Activated CD4-positive, alpha-beta memory T cell treated with anti-CD3 and anti-CD28 coated beads, Interleukin-2, amount 10 ng/mL, durations not matched to agents 7 days and 5 days (primary cell): ENCODE measurements at regions not wholly inside any gene's neighbourhood (a gene's known extent, or its start where the extent isn't known, plus 50 kb on each side); places are given as distances from the start of the nearest gene placed in this dataset.
"Not testable (repeated sequence)": the region's sequence is repeated elsewhere in the genome, so short reads cannot be mapped to it uniquely, and the experiment has no call there.

Experiments
- CTCF ChIA-PET: fragments of 350-600 bp; sonication (Branson Sonifier 250); formaldehyde crosslinking; loops from one replicate; lab custom pipeline; 2021; ENCODE audit warnings: antibody characterized with exemption, inconsistent platforms; lab: Charles Lee
- POLR2A ChIA-PET: fragments of 350-600 bp; sonication (Branson Sonifier 250); formaldehyde crosslinking; loops from one replicate; lab custom pipeline; 2021; ENCODE audit warnings: antibody characterized with exemption; lab: Charles Lee
- DNase-seq: peaks from one replicate; pipeline ENCODE4 v3.0.0-alpha.2; 2020
- H3K27ac Mint-ChIP-seq: one replicate; pipeline ENCODE4 v1.8.0; 2021; ENCODE audit warnings: mild to moderate bottlenecking, mixed read lengths
- H3K27me3 Mint-ChIP-seq: one replicate; pipeline ENCODE4 v1.8.0; 2021; ENCODE audit warnings: mixed read lengths
- H3K36me3 Mint-ChIP-seq: one replicate; pipeline ENCODE4 v1.8.0; 2021; ENCODE audit warnings: low read depth, mixed read lengths
- H3K4me1 Mint-ChIP-seq: one replicate; pipeline ENCODE4 v1.8.0; 2021; ENCODE audit warnings: mixed read lengths
- H3K4me3 Mint-ChIP-seq: one replicate; pipeline ENCODE4 v1.8.0; 2021; ENCODE audit warnings: mild to moderate bottlenecking, mixed read lengths
- H3K9me3 Mint-ChIP-seq: one replicate; pipeline ENCODE4 v1.8.0; 2021; ENCODE audit warnings: mixed read lengths

DNA sequence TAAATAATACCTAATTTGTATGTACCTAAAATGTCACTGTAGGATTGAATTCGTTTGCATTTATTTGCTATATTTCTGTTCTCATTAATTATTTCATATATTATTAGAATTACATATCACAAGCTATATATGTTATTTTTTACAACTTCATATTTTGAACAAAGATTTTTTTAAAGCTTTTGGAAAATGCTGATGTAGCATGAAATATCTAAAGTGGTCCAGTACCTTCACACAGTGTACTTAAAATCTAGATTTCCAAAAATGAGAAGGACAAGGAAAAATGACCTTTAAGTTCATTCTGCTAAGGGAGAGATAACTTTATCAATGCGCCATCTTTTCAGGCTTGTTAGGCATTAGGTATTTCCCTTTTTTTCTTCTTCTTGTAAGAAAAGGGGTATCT is 71.8 kb downstream of the LARP7 start:
- Mint-ChIP-seq H3K36me3 (no peaks in the 10 kb centered on the region), H3K27me3 (peaks cover 36% of the 10 kb centered on the region), H3K4me3 (no peak overlapping the region), H3K4me1 (peaks cover 21% of the 10 kb centered on the region), H3K9me3 (no peaks in the 10 kb centered on the region), H3K27ac (no peak overlapping the region)
- ChIA-PET CTCF (no interaction called here), POLR2A (no interaction called here)
- no peak for DNase-seq

DNA sequence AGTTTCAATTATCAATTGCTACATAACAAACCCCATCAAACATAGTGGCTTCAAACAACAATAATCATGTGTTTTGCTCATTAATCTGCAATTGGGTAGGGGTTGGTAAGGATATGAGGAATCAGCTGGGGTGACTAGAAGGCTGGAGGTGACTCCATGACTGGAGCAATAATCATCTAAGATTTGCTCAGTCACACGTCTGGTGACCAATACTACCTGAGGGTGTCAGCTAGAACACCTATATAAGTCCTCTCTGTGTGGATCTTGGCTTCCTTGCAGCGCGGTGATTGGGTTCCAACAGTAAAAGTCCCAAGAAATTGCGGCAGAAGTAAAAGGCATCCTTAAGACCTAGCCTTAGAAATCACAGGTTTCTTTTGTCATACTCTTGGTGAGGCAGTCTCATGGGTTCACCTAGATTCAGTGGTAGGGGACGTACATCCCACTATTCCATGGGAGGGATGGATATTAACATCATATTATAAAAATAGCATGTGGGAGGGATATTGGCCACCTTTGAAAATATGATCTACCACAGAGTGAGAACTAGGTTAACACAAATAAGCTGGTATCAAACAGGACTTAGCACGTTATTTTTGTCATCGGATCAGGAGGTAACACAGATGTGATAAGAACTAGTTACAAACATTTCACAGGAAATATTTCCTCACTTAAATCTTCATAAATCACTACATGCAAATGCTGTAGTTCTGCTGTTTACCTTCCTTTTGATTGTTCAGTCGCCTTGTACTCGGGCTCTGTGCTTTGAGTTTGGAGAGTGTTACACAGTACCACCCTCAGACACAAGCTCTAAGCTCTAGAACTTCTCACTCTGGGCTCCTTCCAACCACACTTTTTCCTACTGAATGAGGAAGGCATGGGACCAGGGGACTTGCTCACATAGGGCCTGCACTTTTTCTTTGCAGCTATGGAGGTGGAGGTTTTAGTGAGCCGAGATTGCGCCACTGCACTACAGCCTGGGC is 78.3 kb downstream of the LARP7 start:
- ChIA-PET POLR2A (no interaction called here), CTCF (interaction anchor here (1.0 kb wide), 1 partner anchor 27 kb away, joined by 3 read pairs; no protein-coding TSS in a partner anchor)
- H3K4me1 Mint-ChIP-seq: no peaks in the 10 kb centered on the region
- no peaks in the 10 kb centered on the region for H3K9me3 Mint-ChIP-seq
- no peaks in the 10 kb centered on the region for H3K36me3 Mint-ChIP-seq
- no peak overlapping the region for H3K4me3 Mint-ChIP-seq
- no peak for DNase-seq
- H3K27ac Mint-ChIP-seq: no peak overlapping the region
- peaks cover 5% of the 10 kb centered on the region for H3K27me3 Mint-ChIP-seq

DNA sequence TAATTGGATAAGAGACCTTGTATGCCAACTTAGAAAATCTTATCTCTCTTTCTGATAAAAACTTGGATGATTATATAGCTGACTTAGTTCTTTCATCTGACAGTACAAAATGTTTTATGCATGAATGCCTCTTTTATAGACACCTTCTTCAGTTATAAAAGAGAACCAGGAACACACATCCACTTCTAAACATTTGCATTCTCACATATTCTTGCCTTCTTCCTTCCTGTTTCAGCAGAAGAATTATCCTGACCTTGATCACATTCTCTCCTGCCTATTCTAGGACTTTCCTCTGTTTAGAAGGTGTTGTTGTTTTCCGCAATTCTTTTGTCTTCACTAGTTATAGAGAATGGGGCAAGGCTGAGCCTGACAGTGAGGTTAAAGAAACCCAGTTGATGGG is 80.9 kb downstream of the LARP7 start:
- Mint-ChIP-seq H3K27me3 (peaks cover 17% of the 10 kb centered on the region), H3K9me3 (no peaks in the 10 kb centered on the region), H3K36me3 (no peaks in the 10 kb centered on the region), H3K4me3 (no peak overlapping the region), H3K27ac (no peak overlapping the region), H3K4me1 (no peaks in the 10 kb centered on the region)
- CTCF ChIA-PET: interaction anchor here (0.6 kb wide), 1 partner anchor 421 kb away, joined by 3 read pairs; the partner anchor contains the start of gene ALPK1
- DNase-seq: no peak
- POLR2A ChIA-PET: no interaction called here

DNA sequence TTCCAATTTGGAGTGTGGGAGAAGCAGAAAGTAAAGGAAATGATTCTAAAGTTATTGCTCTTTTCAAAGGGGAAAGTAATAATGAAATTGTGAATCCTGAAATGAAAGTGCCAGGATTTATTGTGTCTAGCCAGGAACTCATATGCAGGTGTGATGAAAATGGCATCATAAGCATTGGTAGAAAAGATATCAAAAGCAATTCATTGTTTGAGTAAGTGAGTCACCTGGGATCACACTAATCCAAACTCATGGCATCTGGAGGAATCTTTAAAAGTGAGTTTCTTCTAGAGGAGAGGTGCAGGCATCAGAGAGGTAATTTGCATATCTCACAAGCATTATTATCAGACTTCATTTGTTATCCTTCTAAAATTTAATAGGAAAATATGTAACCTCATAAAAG is 84.7 kb downstream of the LARP7 start:
- ChIA-PET CTCF (no interaction called here), POLR2A (no interaction called here)
- no peaks in the 10 kb centered on the region for H3K9me3 Mint-ChIP-seq

DNA sequence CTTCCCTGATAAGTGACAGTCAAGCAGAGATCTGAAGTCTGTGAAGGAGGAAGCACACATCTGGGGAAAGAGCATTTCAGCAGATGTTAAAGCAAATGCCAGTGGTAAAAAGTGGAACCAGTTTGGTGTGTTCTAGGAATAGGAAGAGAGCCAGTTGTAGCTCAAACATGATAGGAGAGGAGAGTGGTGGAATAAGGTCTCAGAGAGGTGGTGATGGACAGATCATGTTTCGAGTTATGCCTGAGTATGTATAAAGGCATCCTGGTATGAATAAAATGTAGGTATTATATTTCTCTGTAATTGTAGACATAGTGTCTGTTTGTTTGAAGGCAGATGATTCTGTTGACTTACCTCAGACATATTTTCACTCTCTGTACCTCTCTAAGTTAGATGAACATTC is 89.1 kb downstream of the LARP7 start:
- no peaks in the 10 kb centered on the region for H3K36me3 Mint-ChIP-seq
- no peaks in the 10 kb centered on the region for H3K9me3 Mint-ChIP-seq
- H3K27ac Mint-ChIP-seq: no peak overlapping the region
- H3K27me3 Mint-ChIP-seq: peaks cover 10% of the 10 kb centered on the region
- H3K4me1 Mint-ChIP-seq: no peaks in the 10 kb centered on the region
- H3K4me3 Mint-ChIP-seq: no peak overlapping the region
- ChIA-PET CTCF (interaction anchor here (0.7 kb wide), 1 partner anchor 55 kb away, joined by 3 read pairs; no protein-coding TSS in a partner anchor), POLR2A (no interaction called here)
- DNase-seq: no peak

More for the DNA sequence above, 84.7 kb downstream of the LARP7 start:
- no peak overlapping the region for H3K4me3 Mint-ChIP-seq
- no peak overlapping the region for H3K27ac Mint-ChIP-seq
- H3K27me3 Mint-ChIP-seq: peaks cover 19% of the 10 kb centered on the region
- H3K4me1 Mint-ChIP-seq: no peaks in the 10 kb centered on the region
- no peak for DNase-seq
- no peaks in the 10 kb centered on the region for H3K36me3 Mint-ChIP-seq

DNA sequence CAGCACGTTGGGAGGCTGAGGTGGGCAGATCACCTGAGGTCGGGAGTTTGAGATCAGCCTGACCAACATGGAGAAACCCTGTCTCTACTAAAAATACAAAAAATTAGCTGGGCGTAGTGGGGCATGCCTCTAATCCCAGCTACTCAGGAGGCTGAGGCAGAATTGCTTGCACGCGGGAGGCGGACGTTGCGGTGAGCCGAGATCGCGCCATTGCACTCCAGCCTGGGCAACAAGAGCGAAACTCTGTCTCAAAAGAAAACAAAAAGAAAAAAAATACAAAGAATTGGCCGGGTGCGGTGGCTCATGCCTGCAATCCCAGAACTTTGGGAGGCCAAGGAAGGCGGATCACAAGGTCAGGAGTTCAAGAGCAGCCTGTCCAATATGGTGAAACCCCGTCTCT is 90.8 kb downstream of the LARP7 start:
- POLR2A ChIA-PET, H3K9me3 Mint-ChIP-seq, H3K27me3 Mint-ChIP-seq, CTCF ChIA-PET, H3K27ac Mint-ChIP-seq, H3K36me3 Mint-ChIP-seq, H3K4me1 Mint-ChIP-seq, H3K4me3 Mint-ChIP-seq, DNase-seq: not testable (repeated sequence)

DNA sequence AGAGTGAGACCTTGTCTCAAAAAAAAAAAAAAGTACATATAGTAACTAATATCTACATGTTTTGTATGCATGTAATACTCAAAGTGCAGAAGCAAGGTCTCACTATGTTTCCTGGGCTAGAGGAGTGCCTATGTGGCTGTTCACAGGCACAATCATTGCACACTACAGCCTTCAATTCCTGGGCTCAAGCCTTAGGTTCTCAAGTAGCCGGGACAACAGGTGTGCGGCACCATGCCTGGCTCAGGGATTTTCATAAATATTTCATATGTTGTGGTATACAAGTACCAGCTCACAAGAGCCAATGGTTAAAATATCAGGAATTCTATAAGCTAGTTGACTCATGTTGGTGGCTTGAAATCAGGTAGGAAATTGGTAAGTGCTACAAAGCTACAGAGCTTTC is 94.8 kb downstream of the LARP7 start:
- no peak for DNase-seq
- Mint-ChIP-seq H3K4me3 (no peak overlapping the region), H3K27ac (no peak overlapping the region), H3K9me3 (no peaks in the 10 kb centered on the region), H3K4me1 (peaks cover 14% of the 10 kb centered on the region), H3K36me3 (no peaks in the 10 kb centered on the region), H3K27me3 (no peaks in the 10 kb centered on the region)
- ChIA-PET POLR2A (no interaction called here), CTCF (interaction anchor here (1.1 kb wide), 1 partner anchor 12 kb away, joined by 3 read pairs; no protein-coding TSS in a partner anchor)

DNA sequence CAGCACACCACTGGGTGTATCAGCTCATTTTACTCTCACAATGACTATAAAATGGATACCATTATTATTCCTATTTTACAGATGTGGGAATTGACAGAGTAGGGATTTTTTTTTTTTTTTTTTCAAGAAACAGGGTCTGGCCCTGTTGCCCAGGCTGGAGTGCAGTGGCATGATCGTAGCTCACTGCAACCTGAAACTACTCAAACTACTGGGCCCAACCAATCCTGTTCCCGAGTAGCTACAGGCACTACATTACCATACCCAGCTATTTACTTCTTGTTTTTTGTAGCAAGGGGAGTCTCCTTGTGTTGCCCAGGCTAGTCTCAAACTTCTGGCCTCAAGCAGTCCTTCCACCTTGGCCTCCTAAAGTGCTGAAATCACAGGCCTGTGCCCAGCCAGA is 95.2 kb downstream of the LARP7 start:
- ChIA-PET POLR2A (no interaction called here), CTCF (interaction anchor here (1.1 kb wide), 1 partner anchor 13 kb away, joined by 3 read pairs; no protein-coding TSS in a partner anchor)
- no peaks in the 10 kb centered on the region for H3K27me3 Mint-ChIP-seq
- H3K9me3 Mint-ChIP-seq: no peaks in the 10 kb centered on the region
- H3K4me3 Mint-ChIP-seq: no peak overlapping the region
- H3K4me1 Mint-ChIP-seq: peaks cover 17% of the 10 kb centered on the region
- DNase-seq: no peak
- no peak overlapping the region for H3K27ac Mint-ChIP-seq
- no peaks in the 10 kb centered on the region for H3K36me3 Mint-ChIP-seq

DNA sequence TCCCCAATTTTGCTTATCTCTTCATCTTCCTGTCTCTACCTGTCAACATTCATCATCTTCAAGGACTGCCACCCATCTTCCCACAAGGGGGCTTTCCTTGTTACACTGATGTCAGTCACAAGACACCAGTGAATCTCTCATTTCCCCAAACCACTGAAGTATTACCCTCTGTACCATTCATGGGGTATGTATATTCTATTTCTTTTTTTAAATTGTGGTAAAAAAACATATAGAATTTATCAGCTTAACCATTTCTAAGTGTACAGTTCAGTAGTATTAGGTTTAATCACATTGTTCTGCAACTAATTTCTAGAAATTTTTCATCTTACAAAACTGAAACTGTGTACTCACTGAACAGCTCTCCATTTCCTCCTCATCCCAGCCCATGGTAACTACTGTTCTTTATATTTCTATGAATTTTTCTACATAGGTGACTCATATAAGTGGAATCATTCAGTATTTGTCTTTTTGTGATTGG is 98.6 kb downstream of the LARP7 start:
- H3K27ac Mint-ChIP-seq: peak overlapping the region; percentile 29
- H3K4me1 Mint-ChIP-seq: peaks cover 24% of the 10 kb centered on the region
- DNase-seq: no peak
- no peaks in the 10 kb centered on the region for H3K36me3 Mint-ChIP-seq
- H3K9me3 Mint-ChIP-seq: no peaks in the 10 kb centered on the region
- ChIA-PET POLR2A (interaction anchor here (0.7 kb wide), 1 partner anchor 203 kb away, joined by 3 read pairs; no protein-coding TSS in a partner anchor), CTCF (interaction anchor here (1.2 to 2.6 kb wide), 2 partner anchors 27 to 101 kb away, joined by 3 to 9 read pairs; no protein-coding TSS in a partner anchor)
- H3K27me3 Mint-ChIP-seq: no peaks in the 10 kb centered on the region
- no peak overlapping the region for H3K4me3 Mint-ChIP-seq

DNA sequence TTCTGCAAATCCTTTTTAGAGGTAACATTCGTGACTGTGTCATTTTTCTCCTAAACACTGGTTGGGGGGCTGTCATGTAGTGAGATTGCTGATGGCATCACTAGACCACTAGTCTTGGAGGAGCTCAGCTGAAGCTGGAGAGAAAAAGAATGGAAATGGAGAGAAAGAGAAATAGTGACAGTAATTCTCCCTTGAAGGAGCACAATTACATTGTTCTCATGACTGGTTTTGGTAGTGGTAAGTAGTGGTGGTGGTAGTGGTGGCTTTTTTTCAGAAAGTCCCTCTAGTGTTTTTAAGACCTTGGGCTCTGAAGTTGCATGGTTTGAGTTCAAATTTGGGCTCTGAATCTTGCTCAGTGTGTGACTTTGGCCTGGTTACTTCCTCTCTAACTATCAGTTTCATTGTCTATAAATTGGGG is 99.8 kb downstream of the LARP7 start:
- H3K27ac Mint-ChIP-seq: peak overlapping the region; percentile 56

DNA sequence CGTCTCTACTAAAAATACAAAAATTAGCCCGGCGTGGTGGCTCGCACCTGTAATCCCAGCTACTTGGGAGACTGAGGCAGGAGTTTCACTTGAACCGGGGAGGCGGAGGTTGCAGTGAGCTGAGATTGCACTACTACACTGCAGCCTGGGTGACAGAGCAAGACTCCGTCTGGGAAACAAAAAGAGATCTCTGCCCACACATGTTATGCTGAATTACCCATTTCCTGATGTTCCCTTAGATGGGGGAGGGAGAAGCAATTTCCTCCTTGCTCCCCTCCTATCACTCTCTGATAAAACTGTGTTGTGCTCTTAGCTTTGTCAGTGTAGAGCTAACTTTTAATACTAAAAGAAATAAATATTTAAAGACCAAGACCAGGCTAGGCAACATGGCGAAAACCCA is 102.5 kb downstream of the LARP7 start:
- H3K4me3 Mint-ChIP-seq: no peak overlapping the region
- H3K9me3 Mint-ChIP-seq: no peaks in the 10 kb centered on the region
- ChIA-PET POLR2A (no interaction called here), CTCF (no interaction called here)
- no peaks in the 10 kb centered on the region for H3K27me3 Mint-ChIP-seq
- DNase-seq: no peak
- H3K27ac Mint-ChIP-seq: no peak overlapping the region
- no peaks in the 10 kb centered on the region for H3K36me3 Mint-ChIP-seq
- H3K4me1 Mint-ChIP-seq: peaks cover 24% of the 10 kb centered on the region

More for the DNA sequence above, 99.8 kb downstream of the LARP7 start:
- ChIA-PET POLR2A (no interaction called here), CTCF (interaction anchor here (1.2 to 2.6 kb wide), 3 partner anchors 26 to 102 kb away, joined by 3 to 9 read pairs (median 5); no protein-coding TSS in a partner anchor)
- H3K27me3 Mint-ChIP-seq: no peaks in the 10 kb centered on the region
- no peaks in the 10 kb centered on the region for H3K36me3 Mint-ChIP-seq
- no peaks in the 10 kb centered on the region for H3K9me3 Mint-ChIP-seq
- DNase-seq: no peak
- H3K4me3 Mint-ChIP-seq: no peak overlapping the region
- H3K4me1 Mint-ChIP-seq: peaks cover 24% of the 10 kb centered on the region

DNA sequence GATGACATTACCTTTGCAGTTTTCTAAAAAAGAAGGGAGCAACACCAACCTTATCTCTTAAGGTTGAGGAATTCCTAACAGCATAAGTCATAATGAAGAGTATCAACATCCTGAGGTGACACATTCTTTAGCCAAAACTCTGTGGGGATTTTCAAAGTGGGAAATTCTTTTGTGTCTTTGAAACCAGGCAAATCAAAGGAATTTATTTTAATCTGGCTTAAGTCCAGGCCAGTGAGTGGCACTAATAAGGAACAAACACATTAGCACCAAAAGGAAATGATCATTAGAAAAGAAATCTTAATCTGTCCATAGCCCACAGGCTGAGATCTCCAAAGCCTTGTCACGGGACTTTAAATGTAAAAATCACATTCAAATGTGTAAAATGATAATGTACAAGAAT is 110.1 kb downstream of the LARP7 start:
- Mint-ChIP-seq H3K9me3 (no peaks in the 10 kb centered on the region), H3K27ac (no peak overlapping the region), H3K4me3 (no peak overlapping the region), H3K4me1 (no peaks in the 10 kb centered on the region), H3K36me3 (no peaks in the 10 kb centered on the region), H3K27me3 (peaks cover 7% of the 10 kb centered on the region)
- ChIA-PET POLR2A (no interaction called here), CTCF (interaction anchor here (0.7 to 3.3 kb wide), 2 partner anchors 16 to 92 kb away, joined by 3 to 16 read pairs; no protein-coding TSS in a partner anchor)
- DNase-seq: no peak

DNA sequence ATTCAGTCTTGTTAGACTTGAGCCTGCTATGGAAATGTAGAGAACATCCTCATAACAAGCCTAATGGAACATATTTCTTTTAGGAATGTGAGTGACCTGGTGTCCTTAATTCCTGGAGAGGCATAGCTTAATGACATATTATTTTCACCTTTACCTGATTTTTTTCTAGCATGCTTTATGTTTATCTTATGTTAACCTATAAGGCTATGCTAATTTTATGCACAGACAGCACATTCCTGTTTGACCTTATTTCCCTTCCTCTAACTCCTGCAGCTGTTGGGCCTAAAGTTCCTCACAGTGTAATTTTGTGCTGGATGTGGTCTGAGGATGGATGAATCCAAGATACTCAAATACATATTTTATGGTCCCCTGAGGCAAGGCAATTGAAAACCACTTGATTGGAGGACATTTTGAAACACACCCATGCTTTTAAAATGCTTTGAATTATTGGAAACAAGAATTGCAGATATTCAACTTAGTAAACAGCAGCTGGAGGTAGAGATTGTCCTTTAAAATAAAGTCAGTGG is 111.5 kb downstream of the LARP7 start:
- Mint-ChIP-seq H3K36me3 (no peaks in the 10 kb centered on the region), H3K27me3 (peaks cover 7% of the 10 kb centered on the region), H3K27ac (no peak overlapping the region), H3K4me3 (no peak overlapping the region), H3K9me3 (no peaks in the 10 kb centered on the region), H3K4me1 (no peaks in the 10 kb centered on the region)
- DNase-seq: no peak
- POLR2A ChIA-PET: no interaction called here
- CTCF ChIA-PET: interaction anchor here (3.3 kb wide), 1 partner anchor 14 kb away, joined by 16 read pairs; no protein-coding TSS in a partner anchor
